Mesenchymal stem cell (in vitro differentiated cells and primary cell): ENCODE measurements at regions not wholly inside any gene's neighbourhood (a gene's known extent, or its start where the extent isn't known, plus 50 kb on each side); places are given as distances from the start of the nearest gene placed in this dataset.

ENCODE experiments used
- DNase-seq: peaks from one replicate; pipeline ENCODE4 v3.0.0-alpha.2; 2013
- H2AFZ ChIP-seq: one replicate; pipeline ENCODE4 v1.6.1; 2013; ENCODE audit warnings: low read depth, mild to moderate bottlenecking, control low read depth, inconsistent platforms, low read length, moderate library complexity
- H2AK5ac ChIP-seq: 2 replicates; pipeline ENCODE4 v1.6.1; 2013; ENCODE audit warnings: low read length, moderate library complexity, mild to moderate bottlenecking, inconsistent platforms; ENCODE audit not compliant: severe bottlenecking
- H2BK120ac ChIP-seq: one replicate; pipeline ENCODE4 v1.6.1; 2013; ENCODE audit warnings: low read depth, mild to moderate bottlenecking, inconsistent platforms, low read length, moderate library complexity
- H2BK12ac ChIP-seq, 2 experiments: one replicate each; pipeline ENCODE4 v1.6.1; 2013; ENCODE audit warnings: inconsistent platforms in 2 of 2, low read length in 2 of 2, mild to moderate bottlenecking in 2 of 2, moderate library complexity in 2 of 2, control low read depth in 1 of 2
- H2BK15ac ChIP-seq: one replicate; pipeline ENCODE4 v1.6.1; 2013; ENCODE audit warnings: mild to moderate bottlenecking, low read depth, inconsistent platforms; ENCODE audit not compliant: poor library complexity, severe bottlenecking
- H2BK5ac ChIP-seq: 2 replicates; pipeline ENCODE4 v1.6.1; 2013; ENCODE audit warnings: low read depth, mild to moderate bottlenecking, low read length, control low read depth, inconsistent platforms; ENCODE audit not compliant: poor library complexity, severe bottlenecking
- H3K14ac ChIP-seq, 2 experiments: one replicate each; pipeline ENCODE4 v1.6.1; 2013; ENCODE audit warnings: inconsistent platforms in 2 of 2, low read length in 2 of 2, control low read depth in 1 of 2, mild to moderate bottlenecking in 1 of 2, moderate library complexity in 1 of 2
- H3K18ac ChIP-seq, 2 experiments: one replicate each; pipeline ENCODE4 v1.6.1; 2013; ENCODE audit warnings: inconsistent platforms in 2 of 2, low read length in 2 of 2, control low read depth in 1 of 2, low read depth in 1 of 2, mild to moderate bottlenecking in 1 of 2
- H3K23ac ChIP-seq, 2 experiments: one replicate each; pipeline ENCODE4 v1.6.1; 2013; ENCODE audit warnings: inconsistent platforms in 2 of 2, low read length in 2 of 2, mild to moderate bottlenecking in 2 of 2, moderate library complexity in 2 of 2, control low read depth in 1 of 2
- H3K27ac ChIP-seq: 2 replicates; pipeline ENCODE4 v1.5.1; 2013; ENCODE audit warnings: mild to moderate bottlenecking, moderate library complexity, low read length, control low read depth, inconsistent platforms; ENCODE audit not compliant: poor library complexity, severe bottlenecking
- H3K27me3 ChIP-seq, 2 experiments: 2 replicates each; pipeline versions ENCODE4 v1.6.1 to v1.7.0; 2013; ENCODE audit warnings: low read length in 2 of 2, mild to moderate bottlenecking in 2 of 2, moderate library complexity in 2 of 2, control low read depth in 1 of 2, inconsistent platforms in 1 of 2; ENCODE audit not compliant: control insufficient read depth in 1 of 2, insufficient read depth in 1 of 2
- H3K36me3 ChIP-seq, 2 experiments: 2 replicates each; pipeline versions ENCODE4 v1.6.1 to v1.7.0; 2013; ENCODE audit warnings: low read length in 2 of 2, control low read depth in 1 of 2, inconsistent platforms in 1 of 2, low read depth in 1 of 2, mild to moderate bottlenecking in 1 of 2; ENCODE audit not compliant: insufficient read depth in 2 of 2, control insufficient read depth in 1 of 2
- H3K4ac ChIP-seq, 2 experiments: one replicate each; pipeline ENCODE4 v1.6.1; 2013; ENCODE audit warnings: inconsistent platforms in 2 of 2, low read length in 2 of 2, mild to moderate bottlenecking in 2 of 2, moderate library complexity in 2 of 2, control low read depth in 1 of 2, low read depth in 1 of 2
- H3K4me1 ChIP-seq: 2 replicates; pipeline ENCODE4 v1.6.1; 2013; ENCODE audit warnings: low read depth, low read length, control low read depth; ENCODE audit not compliant: control insufficient read depth, insufficient read depth
- H3K4me2 ChIP-seq: 2 replicates; pipeline ENCODE4 v1.6.1; 2013; ENCODE audit warnings: low read length, mild to moderate bottlenecking, inconsistent platforms; ENCODE audit not compliant: poor library complexity, severe bottlenecking
- H3K4me3 ChIP-seq, 2 experiments: 2 replicates each; pipeline versions ENCODE4 v1.5.1 to v1.7.0; 2013; ENCODE audit warnings: low read length in 2 of 2, mild to moderate bottlenecking in 2 of 2, control low read depth in 1 of 2, low read depth in 1 of 2; ENCODE audit not compliant: insufficient read depth in 1 of 2
- H3K79me1 ChIP-seq: replicated peaks from 2 replicates; pipeline ENCODE4 v1.6.1; 2013; ENCODE audit warnings: mild to moderate bottlenecking, control low read depth, low read length, inconsistent platforms; ENCODE audit not compliant: poor library complexity, severe bottlenecking
- H3K9ac ChIP-seq: 2 replicates; pipeline ENCODE4 v1.7.0; 2013; ENCODE audit warnings: mild to moderate bottlenecking, low read length, moderate library complexity
- H3K9me3 ChIP-seq: 2 replicates; pipeline ENCODE4 v1.7.0; 2013; ENCODE audit warnings: mild to moderate bottlenecking, low read length; ENCODE audit not compliant: control insufficient read depth
- H4K8ac ChIP-seq: one replicate; pipeline ENCODE4 v1.6.1; 2013; ENCODE audit warnings: inconsistent platforms, mild to moderate bottlenecking, low read length, moderate library complexity
- H4K91ac ChIP-seq: one replicate; pipeline ENCODE4 v1.6.1; 2013; ENCODE audit warnings: mild to moderate bottlenecking, low read length, inconsistent platforms
- WGBS: methylation state at CpG from one replicate; pipeline ENCODE4 v1.1.7; 2013; ENCODE audit warnings: mixed read lengths; 5-methylcytosine and 5-hydroxymethylcytosine counted together

GRCh38 chr13:89011615-89012014 is 1340.4 kb downstream of the SLITRK5 start:
- no peak for DNase-seq
- Histone ChIP-seq H3K14ac (no peak overlapping the region), H3K18ac (no peak overlapping the region)

GRCh38 chr13:89027694-89028306 is 1356.6 kb downstream of the SLITRK5 start:
- no peak overlapping the region for H3K4me3 ChIP-seq
- no peak overlapping the region for H2BK15ac ChIP-seq
- H2BK120ac ChIP-seq = no peak overlapping the region
- no peak overlapping the region for H3K4ac ChIP-seq
- no peak overlapping the region for H3K23ac ChIP-seq
- WGBS = 69% methylated on average over 1 of the region's 3 CpGs
- no peak overlapping the region for H2AK5ac ChIP-seq
- no peaks in the 10 kb centered on the region for H3K27me3 ChIP-seq
- H3K14ac ChIP-seq = no peak overlapping the region
- H4K8ac ChIP-seq = no peak overlapping the region
- no peak overlapping the region for H3K18ac ChIP-seq
- no peak overlapping the region for H2AFZ ChIP-seq
- H3K4me2 ChIP-seq = no peak overlapping the region
- H3K27ac ChIP-seq = no peak overlapping the region
- DNase-seq = no peak
- H3K4me1 ChIP-seq = no peaks in the 10 kb centered on the region
- no peaks in the 10 kb centered on the region for H3K79me1 ChIP-seq
- H2BK5ac ChIP-seq = no peak overlapping the region
- no peaks in the 10 kb centered on the region for H3K36me3 ChIP-seq
- no peak overlapping the region for H4K91ac ChIP-seq
- peaks cover 17% of the 10 kb centered on the region for H3K9me3 ChIP-seq
- no peak overlapping the region for H2BK12ac ChIP-seq
- no peak overlapping the region for H3K9ac ChIP-seq

More at GRCh38 chr13:89011615-89012014, 1340.4 kb downstream of the SLITRK5 start:
- H3K4me3 ChIP-seq = no peak overlapping the region
- WGBS = 68% methylated on average over 2 of the region's 2 CpGs
- H3K23ac ChIP-seq = no peak overlapping the region
- no peaks in the 10 kb centered on the region for H3K4me1 ChIP-seq
- H2AFZ ChIP-seq = no peak overlapping the region
- no peak overlapping the region for H3K4ac ChIP-seq
- H3K9ac ChIP-seq = no peak overlapping the region
- H3K27ac ChIP-seq = no peak overlapping the region
- H2BK12ac ChIP-seq = no peak overlapping the region
- H2AK5ac ChIP-seq = no peak overlapping the region
- H3K4me2 ChIP-seq = no peak overlapping the region
- H3K9me3 ChIP-seq = no peaks in the 10 kb centered on the region
- no peaks in the 10 kb centered on the region for H3K79me1 ChIP-seq
- no peak overlapping the region for H4K8ac ChIP-seq
- no peak overlapping the region for H2BK5ac ChIP-seq
- no peaks in the 10 kb centered on the region for H3K36me3 ChIP-seq
- H3K27me3 ChIP-seq = no peaks in the 10 kb centered on the region
- no peak overlapping the region for H2BK120ac ChIP-seq
- H4K91ac ChIP-seq = no peak overlapping the region
- H2BK15ac ChIP-seq = no peak overlapping the region

GRCh38 chr13:89029062-89029461 is 1357.9 kb downstream of the SLITRK5 start:
- Histone ChIP-seq H4K8ac (no peak overlapping the region), H3K27me3 (no peaks in the 10 kb centered on the region), H2BK15ac (no peak overlapping the region), H3K4me3 (no peak overlapping the region), H3K18ac (no peak overlapping the region), H3K36me3 (no peaks in the 10 kb centered on the region), H2AFZ (no peak overlapping the region), H3K4ac (no peak overlapping the region), H3K27ac (no peak overlapping the region), H2BK5ac (no peak overlapping the region), H2BK120ac (no peak overlapping the region), H2BK12ac (no peak overlapping the region), H4K91ac (no peak overlapping the region), H3K9ac (no peak overlapping the region), H3K4me2 (no peak overlapping the region), H3K79me1 (no peaks in the 10 kb centered on the region), H3K4me1 (no peaks in the 10 kb centered on the region), H2AK5ac (no peak overlapping the region), H3K9me3 (peaks cover 25% of the 10 kb centered on the region), H3K23ac (no peak overlapping the region), H3K14ac (no peak overlapping the region)
- WGBS = 79% methylated on average over 2 of the region's 2 CpGs
- no peak for DNase-seq

- no peaks in the 10 kb centered on the region for H3K4me1 ChIP-seq
- WGBS = 81% methylated on average over 1 of the region's 1 CpG
Observed at GRCh38 chr13:89034015-89034414, 1362.8 kb downstream of the SLITRK5 start.

More at GRCh38 chr13:89034015-89034414, 1362.8 kb downstream of the SLITRK5 start:
- H3K27me3 ChIP-seq = no peaks in the 10 kb centered on the region
- H3K23ac ChIP-seq = no peak overlapping the region
- H3K9ac ChIP-seq = no peak overlapping the region
- no peak overlapping the region for H2BK12ac ChIP-seq
- H3K36me3 ChIP-seq = no peaks in the 10 kb centered on the region
- H3K14ac ChIP-seq = no peak overlapping the region
- H3K27ac ChIP-seq = no peak overlapping the region
- no peak overlapping the region for H3K4me2 ChIP-seq
- H2BK15ac ChIP-seq = no peak overlapping the region
- no peak overlapping the region for H2BK120ac ChIP-seq
- H4K8ac ChIP-seq = no peak overlapping the region
- no peak overlapping the region for H2AK5ac ChIP-seq
- no peaks in the 10 kb centered on the region for H3K79me1 ChIP-seq
- no peak overlapping the region for H3K4me3 ChIP-seq
- H3K18ac ChIP-seq = no peak overlapping the region
- H2AFZ ChIP-seq = no peak overlapping the region
- H3K9me3 ChIP-seq = peaks cover 30% of the 10 kb centered on the region
- no peak for DNase-seq
- H3K4ac ChIP-seq = no peak overlapping the region
- H2BK5ac ChIP-seq = no peak overlapping the region
- no peak overlapping the region for H4K91ac ChIP-seq
